HepG2 (cell line): ENCODE measurements at regions not wholly inside any gene's neighbourhood (a gene's known extent, or its start where the extent isn't known, plus 50 kb on each side); places are given as distances from the start of the nearest gene placed in this dataset.

Source experiments
- ATAC-seq: fragments of 200-7000 bp; cut with Tn5 transposase; 3 replicates; pipeline ENCODE4 v1.9.1; 2020; ENCODE audit warnings: mild to moderate bottlenecking, moderate library complexity
- BruUV-seq: library from RNA; stranded (reverse); fragments of 400-500 nt; replicated peaks from 2 replicates; lab custom pipeline; 2021; lab: Mats Ljungman, UMichigan
- CTCF ChIA-PET: fragments of 300-600 bp; formaldehyde crosslinking; extraction: SDS; loops from one replicate; lab custom pipeline; 2021; ENCODE audit warnings: low total read pairs, inconsistent platforms, low intra/inter-chr PET ratio; lab: Yijun Ruan, JAX
- POLR2A ChIA-PET: fragments of 350-600 bp; sonication (Branson Sonifier 250); formaldehyde crosslinking; loops from one replicate; lab custom pipeline; 2020; ENCODE audit warnings: antibody characterized with exemption, inconsistent platforms; lab: Yijun Ruan, JAX
- DNase-seq: peaks from one replicate; pipeline ENCODE4 v3.0.0-alpha.2; 2015; ENCODE audit warnings: low spot score
- FAIRE-seq: peaks from 3 replicates; lab custom pipeline; 2011; peaks lifted over from hg19 to GRCh38; lab: Jason Lieb, UNC
- H2AFZ ChIP-seq: one replicate; pipeline ENCODE4 v1.6.1; 2011; ENCODE audit warnings: low read length, inconsistent platforms
- H3K27ac ChIP-seq: fragments of 300-600 bp; 3 replicates; pipeline ENCODE4 v1.8.0; 2011; ENCODE audit warnings: mixed run types, mild to moderate bottlenecking, mixed read lengths, low read length, inconsistent platforms; ENCODE audit not compliant: insufficient read depth; ENCODE audit errors: extremely low read length
- H3K27me3 ChIP-seq, 2 experiments: fragments of 200-600 bp in 1 of 2; 2 replicates in 1 of 2; 3 replicates in 1 of 2; pipeline versions ENCODE4 v1.6.0 to v1.8.0; 2011; ENCODE audit warnings: low read length in 2 of 2, mild to moderate bottlenecking in 2 of 2, moderate library complexity in 2 of 2, inconsistent platforms in 1 of 2; ENCODE audit not compliant: insufficient read depth in 2 of 2, control insufficient read depth in 1 of 2
- H3K36me3 ChIP-seq, 2 experiments: fragments of 200-600 bp in 1 of 2; replicated peaks in 1 of 2; 2 replicates in 1 of 2; 3 replicates in 1 of 2; pipeline versions ENCODE4 v1.5.1 to v1.8.0; 2011; ENCODE audit warnings: low read length in 2 of 2, inconsistent platforms in 1 of 2; ENCODE audit not compliant: insufficient read depth in 2 of 2, control insufficient read depth in 1 of 2
- H3K4me1 ChIP-seq: 2 replicates; pipeline ENCODE4 v1.5.1; 2012; ENCODE audit warnings: low read length, inconsistent platforms; ENCODE audit not compliant: insufficient read depth
- H3K4me2 ChIP-seq: 2 replicates; pipeline ENCODE4 v1.6.0; 2011; ENCODE audit warnings: low read depth, low read length, inconsistent platforms
- H3K4me3 ChIP-seq, 3 experiments: fragments of 200-600 bp in 1 of 3; sonication (generic), shearing (Covaris generic) in 1 of 3; replicated peaks in 1 of 3; 2 replicates each; pipeline ENCODE4 v1.5.1; 2011 to 2016; ENCODE audit warnings: low read length in 3 of 3, inconsistent platforms in 2 of 3, low read depth in 2 of 3, mild to moderate bottlenecking in 2 of 3, control low read depth in 1 of 3, mixed read lengths in 1 of 3; ENCODE audit not compliant: insufficient read depth in 1 of 3
- H3K79me2 ChIP-seq: one replicate; pipeline ENCODE4 v1.6.1; 2011; ENCODE audit warnings: low read length, inconsistent platforms; ENCODE audit not compliant: insufficient read depth
- H3K9ac ChIP-seq: 2 replicates; pipeline ENCODE4 v1.6.0; 2011; ENCODE audit warnings: mild to moderate bottlenecking, low read depth, low read length, inconsistent platforms; ENCODE audit not compliant: insufficient read depth
- H3K9me3 ChIP-seq: 2 replicates; pipeline ENCODE4 v1.5.1; 2012; ENCODE audit warnings: mild to moderate bottlenecking, low read length
- H4K20me1 ChIP-seq: 2 replicates; pipeline ENCODE4 v1.6.0; 2011; ENCODE audit warnings: inconsistent platforms, mild to moderate bottlenecking, low read length, moderate library complexity; ENCODE audit not compliant: insufficient read depth
- ARID3A ChIP-seq: IDR thresholded peaks from 2 replicates; pipeline ENCODE4 v1.6.1; 2012; ENCODE audit warnings: low read depth, low read length, improper control_type of control experiment
- CBX1 ChIP-seq: IDR thresholded peaks from one replicate; pipeline ENCODE4 v1.6.1; 2016; ENCODE audit warnings: antibody characterized with exemption, low read depth
- EHMT2 ChIP-seq: fragments of 200-600 bp; sonication (generic); IDR thresholded peaks from 2 replicates; pipeline ENCODE4 v1.7.0; 2017; ENCODE audit warnings: antibody characterized with exemption, low read depth, low read length, borderline replicate concordance
- HMG20A ChIP-seq: IDR thresholded peaks from 2 replicates; pipeline ENCODE4 v1.6.1; 2016; ENCODE audit warnings: borderline replicate concordance
- HNRNPK ChIP-seq: fragments of 200-400 bp; formaldehyde crosslinking; IDR thresholded peaks from 2 replicates; pipeline ENCODE4 v1.6.1; 2018; ENCODE audit warnings: low read length, low read depth, moderate library complexity, mild to moderate bottlenecking; ENCODE audit not compliant: poor library complexity, severe bottlenecking
- KLF12 ChIP-seq: sonication (generic); formaldehyde crosslinking; IDR thresholded peaks from 2 replicates; pipeline ENCODE4 v1.4.0; 2020; ENCODE audit warnings: missing genetic modification reagents, borderline replicate concordance
- MIXL1 ChIP-seq: IDR thresholded peaks from 2 replicates; pipeline ENCODE4 v1.6.1; 2016
- SNAI1 ChIP-seq: sonication (generic); formaldehyde crosslinking; IDR thresholded peaks from 2 replicates; pipeline ENCODE4 v1.5.0; 2020; ENCODE audit warnings: mild to moderate bottlenecking, missing genetic modification reagents, borderline replicate concordance
- SRSF9 ChIP-seq: fragments of 200-400 bp; formaldehyde crosslinking; IDR thresholded peaks from 2 replicates; pipeline ENCODE4 v1.6.1; 2018; ENCODE audit warnings: borderline replicate concordance, mild to moderate bottlenecking, low read depth, low read length; ENCODE audit not compliant: insufficient read depth, poor library complexity, severe bottlenecking
- ZBTB34 ChIP-seq: sonication (generic); formaldehyde crosslinking; IDR thresholded peaks from 2 replicates; pipeline ENCODE4 v1.8.0; 2022; ENCODE audit warnings: mild to moderate bottlenecking, missing genetic modification reagents
- ZC3H13 ChIP-seq: sonication (generic); formaldehyde crosslinking; IDR thresholded peaks from 2 replicates; pipeline ENCODE4 v1.8.1; 2023; ENCODE audit warnings: mild to moderate bottlenecking, missing genetic modification reagents, moderate library complexity
- ZNF251 ChIP-seq: sonication (generic); formaldehyde crosslinking; IDR thresholded peaks from 2 replicates; pipeline ENCODE4 v1.9.0; 2021; ENCODE audit warnings: mild to moderate bottlenecking, missing genetic modification reagents
- ZNF451 ChIP-seq: sonication (generic); formaldehyde crosslinking; IDR thresholded peaks from 2 replicates; pipeline ENCODE4 v1.5.0; 2020; ENCODE audit warnings: mild to moderate bottlenecking, missing genetic modification reagents
- ZNF468 ChIP-seq: sonication (generic); formaldehyde crosslinking; IDR thresholded peaks from 2 replicates; pipeline ENCODE4 v1.8.0; 2022; ENCODE audit warnings: mild to moderate bottlenecking, moderate library complexity, missing genetic modification reagents
- ZNF546 ChIP-seq: sonication (generic); formaldehyde crosslinking; conservative IDR thresholded peaks from 2 replicates; pipeline ENCODE4 v1.8.1; 2023; ENCODE audit warnings: mild to moderate bottlenecking, missing genetic modification reagents
- ZNF670 ChIP-seq: sonication (generic); formaldehyde crosslinking; IDR thresholded peaks from 2 replicates; pipeline ENCODE4 v1.8.0; 2022; ENCODE audit warnings: mild to moderate bottlenecking, missing genetic modification reagents, borderline replicate concordance
- ZNF790 ChIP-seq: sonication (generic); formaldehyde crosslinking; IDR thresholded peaks from 2 replicates; pipeline ENCODE4 v1.8.0; 2022; ENCODE audit warnings: missing genetic modification reagents, mild to moderate bottlenecking, borderline replicate concordance
- WGBS: methylation state at CpG from one replicate; pipeline ENCODE4 v1.1.6; 2017; ENCODE audit warnings: low lambda C conversion rate; 5-methylcytosine and 5-hydroxymethylcytosine counted together
- in situ Hi-C: cut with HindIII; loops from 2 replicates; pipeline ENCODE4 v1.10.0; 2017; ENCODE audit warnings: low pct_unique_long_range_greater_than_20kb; ENCODE audit not compliant: extremely low pct_ligation_motif_present
- intact Hi-C: fragments of 100-400 bp; cut with micrococcal nuclease; formaldehyde crosslinking; loops from one replicate; pipeline ENCODE4 v1.10.0; 2022; ENCODE audit not compliant: unreplicated experiment

- H3K27me3 ChIP-seq = no peaks in the 10 kb centered on the region
- in situ Hi-C loops = no loop called here
- H3K9ac ChIP-seq = no peak overlapping the region
- H3K27ac ChIP-seq = no peak overlapping the region
- no TSS peak for BruUV-seq
- CTCF ChIA-PET = no interaction called here
- no peak overlapping the region for H2AFZ ChIP-seq
- no peak for DNase-seq
- H3K9me3 ChIP-seq = peaks cover 8% of the 10 kb centered on the region; the same call in 1 of the 2 replicates
- H4K20me1 ChIP-seq = no peaks in the 10 kb centered on the region
- H3K4me1 ChIP-seq = no peaks in the 10 kb centered on the region
- H3K4me2 ChIP-seq = no peak overlapping the region
- H3K79me2 ChIP-seq = no peaks in the 10 kb centered on the region
- H3K4me3 ChIP-seq = no peak overlapping the region
- intact Hi-C loops = no loop called here
- TF ChIP-seq ZBTB34 (CRISPR knock-in tag) (no peak), ZNF468 (CRISPR knock-in tag) (no peak), SNAI1 (no peak), ZNF546 (CRISPR knock-in tag) (no peak), HMG20A (no peak), ZNF251 (no peak), HNRNPK (no peak), ZNF451 (no peak), ZNF790 (no peak), ARID3A (no peak), ZC3H13 (CRISPR knock-in tag) (no peak), KLF12 (CRISPR knock-in tag) (no peak), SRSF9 (no peak), CBX1 (no peak), EHMT2 (no peak), ZNF670 (CRISPR knock-in tag) (no peak), MIXL1 (CRISPR knock-in tag) (no peak)
- 2% methylated on average over 3 of the region's 3 CpGs for WGBS
- no peaks in the 10 kb centered on the region for H3K36me3 ChIP-seq
- ATAC-seq = no peak
- POLR2A ChIA-PET = no interaction called here
- no peak for FAIRE-seq
Measured at GRCh38 chr7:86199881-86200614, 443.7 kb upstream of the GRM3 start.
